ENCODE measurements at regions not wholly inside any gene's neighbourhood (a gene's known extent, or its start where the extent isn't known, plus 50 kb on each side); places are given as distances from the start of the nearest gene placed in this dataset.

- Histone ChIP-seq H3K4me3 (no peak overlapping the region), H3K27me3 (no peaks in the 10 kb centered on the region), H3K36me3 (no peaks in the 10 kb centered on the region), H3K27ac (no peak overlapping the region), H3K4me1 (no peaks in the 10 kb centered on the region), H3K9me3 (no peaks in the 10 kb centered on the region)
- intact Hi-C loops (cut with DNase I; ENCODE audit: low total_unique reads) = no loop called here
- TF ChIP-seq POLR2AphosphoS5 (IDR thresholded peaks at IDR 0.05) (no peak), POLR2A (IDR thresholded peaks at IDR 0.05) (no peak), CTCF (IDR thresholded peaks at IDR 0.05) (no peak)
- no peak for DNase-seq (ENCODE audit: low spot score in 2 of 2)
Measured at GRCh38 chr5:111967463-111967862, 210.5 kb upstream of the NREP start.

GRCh38 chr5:111966290-111966689, 209.3 kb upstream of the NREP start:
- Histone ChIP-seq H3K36me3 (no peaks in the 10 kb centered on the region), H3K9me3 (no peaks in the 10 kb centered on the region), H3K27ac (no peak overlapping the region), H3K27me3 (no peaks in the 10 kb centered on the region), H3K4me3 (no peak overlapping the region), H3K4me1 (no peaks in the 10 kb centered on the region)
- TF ChIP-seq POLR2AphosphoS5 (IDR thresholded peaks at IDR 0.05) = no peak
- TF ChIP-seq POLR2A (IDR thresholded peaks at IDR 0.05) = no peak
- no peak for TF ChIP-seq CTCF (IDR thresholded peaks at IDR 0.05)
- intact Hi-C loops (cut with DNase I; ENCODE audit: low total_unique reads) = no loop called here
- no peak for DNase-seq (ENCODE audit: low spot score in 2 of 2)

GRCh38 chr5:111963555-111963954, 206.6 kb upstream of the NREP start:
- intact Hi-C loops (cut with DNase I; ENCODE audit: low total_unique reads) = no loop called here
- no peaks in the 10 kb centered on the region for H3K9me3 ChIP-seq
- no peaks in the 10 kb centered on the region for H3K27me3 ChIP-seq
- no peak overlapping the region for H3K27ac ChIP-seq
- H3K4me3 ChIP-seq = no peak overlapping the region
- no peaks in the 10 kb centered on the region for H3K36me3 ChIP-seq
- no peaks in the 10 kb centered on the region for H3K4me1 ChIP-seq
- TF ChIP-seq POLR2A (IDR thresholded peaks at IDR 0.05) (no peak), POLR2AphosphoS5 (IDR thresholded peaks at IDR 0.05) (no peak), CTCF (IDR thresholded peaks at IDR 0.05) (no peak)
- no peak for DNase-seq (ENCODE audit: low spot score in 2 of 2)

- H3K27me3 ChIP-seq = no peaks in the 10 kb centered on the region
- H3K36me3 ChIP-seq = no peaks in the 10 kb centered on the region
- no peak for DNase-seq (ENCODE audit: low spot score in 2 of 2)
- intact Hi-C loops (cut with DNase I; ENCODE audit: low total_unique reads) = no loop called here
- H3K9me3 ChIP-seq = no peaks in the 10 kb centered on the region
- no peak overlapping the region for H3K4me3 ChIP-seq
- H3K4me1 ChIP-seq = no peaks in the 10 kb centered on the region
- TF ChIP-seq POLR2A (IDR thresholded peaks at IDR 0.05) (no peak), CTCF (IDR thresholded peaks at IDR 0.05) (no peak), POLR2AphosphoS5 (IDR thresholded peaks at IDR 0.05) (no peak)
- no peak overlapping the region for H3K27ac ChIP-seq
Measured at GRCh38 chr5:111962906-111963305, 205.9 kb upstream of the NREP start.

GRCh38 chr5:111961862-111962261, 204.9 kb upstream of the NREP start:
- Histone ChIP-seq H3K4me1 (no peaks in the 10 kb centered on the region), H3K4me3 (no peak overlapping the region), H3K27me3 (no peaks in the 10 kb centered on the region), H3K9me3 (no peaks in the 10 kb centered on the region), H3K36me3 (no peaks in the 10 kb centered on the region), H3K27ac (no peak overlapping the region)
- intact Hi-C loops (cut with DNase I; ENCODE audit: low total_unique reads) = no loop called here
- TF ChIP-seq POLR2A (IDR thresholded peaks at IDR 0.05) = no peak
- no peak for TF ChIP-seq POLR2AphosphoS5 (IDR thresholded peaks at IDR 0.05)
- DNase-seq (ENCODE audit: low spot score in 2 of 2) = no peak
